ENCODE measurements at regions not wholly inside any gene's neighbourhood (a gene's known extent, or its start where the extent isn't known, plus 50 kb on each side); places are given as distances from the start of the nearest gene placed in this dataset.

- Histone ChIP-seq H3K27ac (no peak overlapping the region), H3K9me3 (replicated peaks in 1 of 11) (no peaks in the 10 kb centered on the region), H3K9ac (no peak overlapping the region), H4K20me1 (no peaks in the 10 kb centered on the region), H3K4me3 (no peak overlapping the region), H3K27me3 (no peaks in the 10 kb centered on the region), H3K36me3 (no peaks in the 10 kb centered on the region), H3K4me1 (peaks cover 0 to 6% (median 0%) of the 10 kb centered on the region in 10 experiments; a peak in 1 of 20 replicates), H3K4me2 (no peak overlapping the region)
- no peak for TF ChIP-seq Cebpa-rat (IDR thresholded peaks at IDR 0.05)
These were observed 218.2 kb upstream of the SGO1 start for GRCh38 chr3:20403986-20404740.

GRCh38 chr3:20401253-20401652 is 215.2 kb upstream of the SGO1 start:
- Histone ChIP-seq H3K4me3 (no peak overlapping the region), H3K9me3 (replicated peaks in 1 of 11) (no peaks in the 10 kb centered on the region), H3K9ac (no peak overlapping the region), H3K27ac (no peak overlapping the region), H3K4me1 (0 out of 20 replicates have a peak, but pooled peaks cover 0 to 4% (median 0%) of the 10 kb centered on the region in 10 experiments), H3K27me3 (no peaks in the 10 kb centered on the region), H3K4me2 (no peak overlapping the region), H4K20me1 (no peaks in the 10 kb centered on the region), H3K36me3 (no peaks in the 10 kb centered on the region)
- TF ChIP-seq Cebpa-rat (IDR thresholded peaks at IDR 0.05): no peak

- no peak overlapping the region for H3K9ac ChIP-seq
- no peaks in the 10 kb centered on the region for H3K27me3 ChIP-seq
- H3K4me1 ChIP-seq: 0 out of 20 replicates have a peak, but pooled peaks cover 0 to 4% (median 0%) of the 10 kb centered on the region in 10 experiments
- no peak for TF ChIP-seq Cebpa-rat (IDR thresholded peaks at IDR 0.05)
- H3K36me3 ChIP-seq: no peaks in the 10 kb centered on the region
- no peaks in the 10 kb centered on the region for H3K9me3 ChIP-seq (replicated peaks in 1 of 11)
- H4K20me1 ChIP-seq: no peaks in the 10 kb centered on the region
- H3K27ac ChIP-seq: no peak overlapping the region
- no peak overlapping the region for H3K4me3 ChIP-seq
- no peak overlapping the region for H3K4me2 ChIP-seq
These were observed 214.7 kb upstream of the SGO1 start for GRCh38 chr3:20400686-20401085.

- Histone ChIP-seq H4K20me1 (no peaks in the 10 kb centered on the region), H3K4me2 (no peak overlapping the region), H3K9ac (no peak overlapping the region), H3K27ac (no peak overlapping the region), H3K9me3 (replicated peaks in 1 of 11) (peaks cover 0 to 4% (median 0%) of the 10 kb centered on the region in 11 experiments; a peak in 4 of 22 replicates), H3K4me3 (no peak overlapping the region), H3K36me3 (no peaks in the 10 kb centered on the region), H3K4me1 (0 out of 20 replicates have a peak, but pooled peaks cover 0 to 4% (median 0%) of the 10 kb centered on the region in 10 experiments), H3K27me3 (no peaks in the 10 kb centered on the region)
- no peak for TF ChIP-seq Cebpa-rat (IDR thresholded peaks at IDR 0.05)
These were observed 214.3 kb upstream of the SGO1 start for GRCh38 chr3:20400281-20400680.

- Histone ChIP-seq H3K4me1 (0 out of 20 replicates have a peak, but pooled peaks cover 0 to 3% (median 0%) of the 10 kb centered on the region in 10 experiments), H3K4me2 (no peak overlapping the region), H3K27ac (no peak overlapping the region), H3K4me3 (no peak overlapping the region), H3K9ac (no peak overlapping the region), H3K36me3 (no peaks in the 10 kb centered on the region), H3K9me3 (replicated peaks in 1 of 11) (peaks cover 0 to 18% (median 7%) of the 10 kb centered on the region in 11 experiments; a peak in 13 of 22 replicates), H4K20me1 (no peaks in the 10 kb centered on the region), H3K27me3 (no peaks in the 10 kb centered on the region)
- TF ChIP-seq Cebpa-rat (IDR thresholded peaks at IDR 0.05): no peak
These were observed 210.3 kb upstream of the SGO1 start for GRCh38 chr3:20396335-20396734.

- no peak for TF ChIP-seq Cebpa-rat (IDR thresholded peaks at IDR 0.05)
- H3K9ac ChIP-seq: no peak overlapping the region
These were observed 209.7 kb upstream of the SGO1 start for GRCh38 chr3:20395692-20396091.

GRCh38 chr3:20394243-20394642 is 208.2 kb upstream of the SGO1 start:
- Histone ChIP-seq H3K27ac (no peak overlapping the region), H3K9me3 (replicated peaks in 1 of 11) (peaks cover 0 to 18% (median 7%) of the 10 kb centered on the region in 11 experiments; a peak in 13 of 22 replicates), H3K27me3 (no peaks in the 10 kb centered on the region), H3K4me2 (no peak overlapping the region), H4K20me1 (no peaks in the 10 kb centered on the region), H3K36me3 (no peaks in the 10 kb centered on the region), H3K4me3 (no peak overlapping the region), H3K4me1 (no peaks in the 10 kb centered on the region), H3K9ac (no peak overlapping the region)
- TF ChIP-seq Cebpa-rat (IDR thresholded peaks at IDR 0.05): no peak

More at GRCh38 chr3:20395692-20396091, 209.7 kb upstream of the SGO1 start:
- Histone ChIP-seq H3K4me3 (no peak overlapping the region), H3K9me3 (replicated peaks in 1 of 11) (peaks cover 0 to 18% (median 7%) of the 10 kb centered on the region in 11 experiments; a peak in 13 of 22 replicates), H3K4me2 (no peak overlapping the region), H3K27me3 (no peaks in the 10 kb centered on the region), H4K20me1 (no peaks in the 10 kb centered on the region), H3K27ac (no peak overlapping the region), H3K36me3 (no peaks in the 10 kb centered on the region), H3K4me1 (no peaks in the 10 kb centered on the region)

- H3K36me3 ChIP-seq: no peaks in the 10 kb centered on the region
- H4K20me1 ChIP-seq: no peaks in the 10 kb centered on the region
- no peak overlapping the region for H3K4me3 ChIP-seq
- H3K4me2 ChIP-seq: no peak overlapping the region
- H3K27me3 ChIP-seq: no peaks in the 10 kb centered on the region
- H3K4me1 ChIP-seq: no peaks in the 10 kb centered on the region
- H3K9me3 ChIP-seq (replicated peaks in 1 of 11): peaks cover 0 to 18% (median 7%) of the 10 kb centered on the region in 11 experiments; a peak in 13 of 22 replicates
- H3K27ac ChIP-seq: no peak overlapping the region
- no peak overlapping the region for H3K9ac ChIP-seq
- no peak for TF ChIP-seq Cebpa-rat (IDR thresholded peaks at IDR 0.05)
These were observed 205.6 kb upstream of the SGO1 start for GRCh38 chr3:20391644-20392043.

- H3K27me3 ChIP-seq: no peaks in the 10 kb centered on the region
- H3K9me3 ChIP-seq (replicated peaks in 1 of 11): peaks cover 0 to 7% (median under 1%) of the 10 kb centered on the region in 11 experiments; a peak in 5 of 22 replicates
- TF ChIP-seq Cebpa-rat (IDR thresholded peaks at IDR 0.05): no peak
- H4K20me1 ChIP-seq: no peaks in the 10 kb centered on the region
- H3K4me1 ChIP-seq: no peaks in the 10 kb centered on the region
- H3K9ac ChIP-seq: no peak overlapping the region
- no peak overlapping the region for H3K4me2 ChIP-seq
- no peak overlapping the region for H3K4me3 ChIP-seq
- H3K36me3 ChIP-seq: no peaks in the 10 kb centered on the region
- H3K27ac ChIP-seq: no peak overlapping the region
These were observed 203.0 kb upstream of the SGO1 start for GRCh38 chr3:20388971-20389370.

GRCh38 chr3:20380295-20380694 is 194.3 kb upstream of the SGO1 start:
- H4K20me1 ChIP-seq: no peaks in the 10 kb centered on the region
- no peaks in the 10 kb centered on the region for H3K36me3 ChIP-seq
- no peak overlapping the region for H3K27ac ChIP-seq
- H3K9me3 ChIP-seq (replicated peaks in 1 of 11): no peaks in the 10 kb centered on the region
- no peaks in the 10 kb centered on the region for H3K27me3 ChIP-seq
- H3K9ac ChIP-seq: no peak overlapping the region
- peaks cover 0 to 11% (median 0%) of the 10 kb centered on the region in 10 experiments; a peak in 2 of 20 replicates for H3K4me1 ChIP-seq
- H3K4me2 ChIP-seq: no peak overlapping the region
- no peak overlapping the region for H3K4me3 ChIP-seq
- no peak for TF ChIP-seq Cebpa-rat (IDR thresholded peaks at IDR 0.05)

Data from BLaER1 treated with 17β-estradiol and CSF1 and Interleukin-3, amounts not matched to agents 10 nM and 100 nM (cell line).